ENCODE measurements at regions not wholly inside any gene's neighbourhood (a gene's known extent, or its start where the extent isn't known, plus 50 kb on each side); places are given as distances from the start of the nearest gene placed in this dataset.
"Not testable (repeated sequence)": the region's sequence is repeated elsewhere in the genome, so short reads cannot be mapped to it uniquely, and the experiment has no call there.

GRCh38 chr17:5762191-5762590, 177.9 kb upstream of the NLRP1 start:
- in situ Hi-C loops (cut with HindIII; ENCODE audit: low sequenced_read_pairs), result no loop called here
- no peak for TF ChIP-seq CTCF (IDR thresholded peaks at IDR 0.05; ENCODE audit: low read depth, low read length)
- no peak overlapping the region for H3K4me3 ChIP-seq (ENCODE audit: low read depth, low read length)
- DNase-seq (ENCODE audit: low read depth, low spot score), result peak; percentile 36

GRCh38 chr17:5763595-5764306, 179.4 kb upstream of the NLRP1 start:
- H3K4me3 ChIP-seq (ENCODE audit: low read depth, low read length), result no peak overlapping the region
- in situ Hi-C loops (cut with HindIII; ENCODE audit: low sequenced_read_pairs), result no loop called here
- TF ChIP-seq CTCF (IDR thresholded peaks at IDR 0.05; ENCODE audit: low read depth, low read length), result no peak
- DNase-seq (ENCODE audit: low read depth, low spot score), result no peak

- TF ChIP-seq CTCF (IDR thresholded peaks at IDR 0.05; ENCODE audit: low read depth, low read length), result no peak
- in situ Hi-C loops (cut with HindIII; ENCODE audit: low sequenced_read_pairs), result no loop called here
- DNase-seq (ENCODE audit: low read depth, low spot score), result peak; percentile 68
- H3K4me3 ChIP-seq (ENCODE audit: low read depth, low read length), result no peak overlapping the region
These were observed 185.5 kb upstream of the NLRP1 start for GRCh38 chr17:5769593-5770354.

GRCh38 chr17:5770441-5771270, 186.3 kb upstream of the NLRP1 start:
- no peak for TF ChIP-seq CTCF (IDR thresholded peaks at IDR 0.05; ENCODE audit: low read depth, low read length)
- no peak overlapping the region for H3K4me3 ChIP-seq (ENCODE audit: low read depth, low read length)
- in situ Hi-C loops (cut with HindIII; ENCODE audit: low sequenced_read_pairs), result no loop called here
- DNase-seq (ENCODE audit: low read depth, low spot score), result peak; percentile 6

- in situ Hi-C loops (cut with HindIII; ENCODE audit: low sequenced_read_pairs); DNase-seq (ENCODE audit: low read depth, low spot score); H3K4me3 ChIP-seq (ENCODE audit: low read depth, low read length): not testable (repeated sequence)
These were observed 186.9 kb upstream of the NLRP1 start for GRCh38 chr17:5771271-5771577.

GRCh38 chr17:5772017-5772416, 187.7 kb upstream of the NLRP1 start:
- in situ Hi-C loops (cut with HindIII; ENCODE audit: low sequenced_read_pairs); H3K4me3 ChIP-seq (ENCODE audit: low read depth, low read length); DNase-seq (ENCODE audit: low read depth, low spot score): not testable (repeated sequence)

- in situ Hi-C loops (cut with HindIII; ENCODE audit: low sequenced_read_pairs), result no loop called here
- no peak for TF ChIP-seq CTCF (IDR thresholded peaks at IDR 0.05; ENCODE audit: low read depth, low read length)
- no peak overlapping the region for H3K4me3 ChIP-seq (ENCODE audit: low read depth, low read length)
- DNase-seq (ENCODE audit: low read depth, low spot score), result no peak
These were observed 188.4 kb upstream of the NLRP1 start for GRCh38 chr17:5772720-5773119.

All from astrocyte of the spinal cord (primary cell).